SK-N-MC (cell line): ENCODE measurements at regions not wholly inside any gene's neighbourhood (a gene's known extent, or its start where the extent isn't known, plus 50 kb on each side); places are given as distances from the start of the nearest gene placed in this dataset.

Source experiments
- EZH2 ChIP-seq: fragments of 200-600 bp; sonication (generic); IDR thresholded peaks from one replicate; pipeline ENCODE4 v1.6.1; 2017; ENCODE audit warnings: antibody characterized with exemption
- FOXP2 ChIP-seq: optimal IDR thresholded peaks from 2 replicates; pipeline ENCODE3; 2011; ENCODE audit warnings: mild to moderate bottlenecking, moderate library complexity; ENCODE audit not compliant: insufficient read depth; ENCODE audit errors: extremely low read length, control extremely low read depth
- POLR2AphosphoS5 ChIP-seq: IDR thresholded peaks from 2 replicates; pipeline ENCODE4 v1.6.1; 2012; ENCODE audit warnings: mild to moderate bottlenecking, low read depth, low read length, borderline replicate concordance

DNA sequence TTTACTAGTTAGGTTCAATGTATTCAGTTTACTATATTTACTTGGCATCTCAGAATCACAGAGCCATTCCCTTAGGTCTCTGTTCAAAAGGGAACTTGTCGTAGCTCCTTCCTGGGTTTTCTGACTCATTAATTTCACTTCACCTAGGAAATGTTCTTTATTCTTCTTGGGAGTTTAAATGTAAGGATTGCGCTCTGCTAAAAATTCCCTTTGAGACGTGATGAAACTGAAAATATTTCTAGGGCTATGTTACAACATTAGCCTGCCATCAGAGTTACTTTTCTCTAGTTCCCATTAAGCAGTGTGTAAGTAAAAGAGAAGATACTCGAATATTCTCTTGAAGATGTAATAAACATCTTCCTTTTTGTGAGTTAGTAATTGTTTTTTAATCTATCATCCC lies 209.5 kb downstream of the CASP12 start:
- no peak for TF ChIP-seq EZH2
- TF ChIP-seq POLR2AphosphoS5, result no peak
- no peak for TF ChIP-seq FOXP2
